ENCODE measurements at regions not wholly inside any gene's neighbourhood (a gene's known extent, or its start where the extent isn't known, plus 50 kb on each side); places are given as distances from the start of the nearest gene placed in this dataset.

DNA sequence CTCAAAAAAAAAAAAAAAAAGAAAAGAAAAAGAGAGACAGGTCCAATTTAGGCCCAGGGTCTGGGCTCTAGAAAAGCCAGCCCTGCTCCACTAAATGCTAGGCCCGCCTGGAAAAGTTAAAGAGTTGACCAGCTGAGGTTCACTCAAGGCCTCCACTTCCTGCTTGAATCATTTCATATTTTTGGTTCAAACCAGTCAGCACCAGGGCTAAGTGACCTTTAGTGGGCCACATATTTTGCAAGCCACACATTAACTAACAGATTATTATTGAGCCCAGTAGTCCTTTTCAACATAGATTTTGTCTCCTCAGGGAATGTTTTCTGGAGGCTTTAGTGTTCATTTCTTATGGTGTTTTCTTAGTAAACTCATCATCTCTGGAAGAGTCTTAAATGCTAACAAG is 156.6 kb downstream of the TLR4 start:
- DNase-seq (ENCODE audit: low read depth), result no peak

- DNase-seq (ENCODE audit: low read depth), result no peak
Observed at GRCh38 chr9:117864385-117865057, 160.3 kb downstream of the TLR4 start.

GRCh38 chr9:117868594-117868993 is 164.4 kb downstream of the TLR4 start:
- DNase-seq (ENCODE audit: low read depth), result no peak

DNA sequence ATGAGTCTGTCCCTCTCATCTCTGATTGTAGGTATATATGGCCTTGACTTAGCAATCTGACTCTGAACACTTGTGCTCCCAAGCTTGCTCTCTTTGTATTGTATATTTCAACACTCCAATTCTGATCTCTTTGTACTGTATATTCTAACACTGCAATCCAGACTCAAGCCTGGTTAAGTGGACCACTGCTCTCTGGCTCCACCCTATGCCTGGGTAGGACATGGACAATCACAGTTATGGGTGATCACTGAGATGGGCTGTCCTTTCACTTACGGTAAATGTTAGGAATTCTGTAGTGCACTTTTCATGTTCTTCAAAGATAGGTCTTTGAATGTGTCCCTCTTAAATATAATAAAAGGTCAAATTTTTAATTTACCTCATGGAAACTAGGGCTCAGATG is 165.1 kb downstream of the TLR4 start:
- no peak for DNase-seq (ENCODE audit: low read depth)

DNA sequence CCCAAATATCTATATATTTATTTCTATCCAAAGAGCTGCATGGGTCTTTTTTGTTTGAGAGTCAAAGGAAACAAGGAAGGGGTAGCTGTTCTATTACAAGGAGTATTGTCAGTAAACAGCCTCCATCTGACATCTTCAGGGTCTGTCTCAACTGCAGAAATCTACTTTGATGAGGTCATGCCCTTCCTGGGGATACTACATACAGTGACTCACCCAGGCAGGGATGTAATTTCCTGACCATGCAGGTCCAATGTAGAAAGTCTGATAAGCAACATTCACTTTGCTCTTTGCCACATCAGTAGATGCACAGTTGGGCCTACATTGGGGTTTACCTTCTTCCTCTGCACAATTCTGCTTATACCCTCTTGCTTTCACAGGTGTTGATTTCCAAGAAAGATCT is 165.5 kb downstream of the TLR4 start:
- no peak for DNase-seq (ENCODE audit: low read depth)

DNA sequence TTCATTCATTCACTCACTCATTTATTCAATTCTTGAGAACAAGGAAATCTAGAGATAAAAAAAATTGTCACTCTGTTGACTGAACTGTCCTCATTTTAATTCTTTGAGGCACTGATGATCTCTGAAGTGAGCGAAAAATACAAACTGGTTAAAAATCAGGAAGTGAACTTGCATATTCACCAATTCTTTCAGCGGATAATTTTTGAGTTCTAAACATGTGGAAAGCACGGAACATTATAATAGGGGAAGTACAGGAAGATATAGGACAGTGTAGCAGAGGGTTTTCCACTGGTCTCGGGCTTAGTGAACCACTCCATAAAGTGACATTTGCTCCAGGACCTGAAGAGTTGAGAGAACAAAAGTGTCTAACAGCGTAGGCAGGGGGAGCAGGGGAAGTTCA is 169.5 kb downstream of the TLR4 start:
- no peak for DNase-seq (ENCODE audit: low read depth)

GRCh38 chr9:117875886-117876285 is 171.7 kb downstream of the TLR4 start:
- DNase-seq (ENCODE audit: low read depth), result no peak

DNA sequence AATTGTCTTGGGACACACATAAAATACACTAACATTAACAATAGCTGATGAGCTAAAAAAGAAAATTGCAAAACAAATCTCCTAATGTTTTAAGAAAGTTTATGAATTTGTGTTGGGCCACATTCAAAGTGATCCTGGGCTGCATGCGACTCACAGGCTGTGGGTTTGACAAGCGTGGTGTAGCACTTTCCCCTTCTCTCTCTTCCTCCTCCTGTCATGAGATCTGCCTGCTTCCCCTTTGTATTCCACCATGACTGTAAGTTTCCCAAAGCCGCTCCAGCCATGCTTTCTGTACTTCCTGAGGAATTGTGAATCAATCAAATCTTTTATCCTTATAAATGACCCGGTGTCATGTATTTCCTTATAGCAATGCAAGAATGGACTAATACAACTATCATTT is 178.0 kb downstream of the TLR4 start:
- no peak for DNase-seq (ENCODE audit: low read depth)

DNA sequence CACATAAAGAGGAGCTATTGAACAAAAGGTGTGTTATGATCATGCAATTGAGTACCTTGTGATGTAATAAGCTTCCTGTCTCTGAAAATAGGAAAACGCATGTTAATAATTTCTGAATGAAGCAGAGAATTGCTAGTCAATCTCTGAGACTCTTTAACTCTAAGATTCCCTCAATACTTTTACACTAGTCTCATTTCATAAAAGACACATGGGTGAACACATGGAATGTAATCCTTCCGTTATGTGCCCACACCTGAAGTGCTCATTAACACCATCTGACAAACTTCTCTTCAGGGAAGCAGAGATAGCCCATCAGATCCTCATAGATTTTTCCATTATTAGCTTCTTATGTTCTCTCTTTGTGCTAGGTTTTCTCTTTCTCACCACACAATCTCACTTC is 182.4 kb downstream of the TLR4 start:
- no peak for DNase-seq (ENCODE audit: low read depth)

GRCh38 chr9:117887383-117887782 is 183.2 kb downstream of the TLR4 start:
- DNase-seq (ENCODE audit: low read depth), result no peak

- DNase-seq (ENCODE audit: low read depth), result no peak
Observed at GRCh38 chr9:117887941-117888340, 183.7 kb downstream of the TLR4 start.

DNA sequence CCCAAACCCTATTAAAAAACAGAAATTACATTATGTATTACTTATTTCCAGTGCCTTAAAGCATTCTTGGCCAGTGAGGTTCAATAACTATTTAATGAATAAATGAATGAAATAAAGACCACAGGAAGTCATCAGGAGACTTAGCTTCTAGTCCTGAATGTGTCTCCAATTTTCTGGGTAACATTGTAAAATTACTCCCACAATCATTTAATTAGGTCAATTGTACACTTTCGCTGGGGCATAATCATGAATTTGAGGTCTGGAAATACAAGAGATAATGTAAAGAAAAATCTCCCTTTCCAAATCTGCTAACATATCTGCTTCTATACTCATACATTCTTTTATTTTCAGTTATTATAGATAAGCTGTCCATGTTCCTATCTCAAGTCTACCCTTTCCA is 199.2 kb downstream of the TLR4 start:
- DNase-seq (ENCODE audit: low read depth), result no peak

GRCh38 chr9:117906763-117907162 is 202.6 kb downstream of the TLR4 start:
- no peak for DNase-seq (ENCODE audit: low read depth)

DNA sequence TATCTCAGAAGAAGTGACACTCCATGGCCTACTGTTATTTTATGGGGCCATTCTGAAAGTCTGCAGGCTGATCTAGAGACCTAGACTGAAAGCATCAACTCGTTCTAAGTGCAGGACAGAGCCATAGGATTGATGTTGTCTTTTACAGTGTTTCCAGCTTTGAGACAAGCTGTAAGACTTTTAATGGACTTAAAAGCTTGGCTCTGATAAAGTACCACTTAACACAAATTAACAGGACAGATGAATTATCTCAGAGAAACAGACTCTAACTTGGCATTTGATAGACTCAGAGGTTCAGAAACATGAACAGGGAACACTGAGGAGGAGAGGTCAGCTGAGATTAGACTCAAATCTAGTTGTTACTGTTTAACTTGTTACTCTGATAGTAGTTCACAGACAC is 203.2 kb downstream of the TLR4 start:
- no peak for DNase-seq (ENCODE audit: low read depth)

- DNase-seq (ENCODE audit: low read depth), result no peak
Observed at GRCh38 chr9:117916291-117916690, 212.1 kb downstream of the TLR4 start.

GRCh38 chr9:117917873-117918272 is 213.7 kb downstream of the TLR4 start:
- DNase-seq (ENCODE audit: low read depth), result no peak

DNA sequence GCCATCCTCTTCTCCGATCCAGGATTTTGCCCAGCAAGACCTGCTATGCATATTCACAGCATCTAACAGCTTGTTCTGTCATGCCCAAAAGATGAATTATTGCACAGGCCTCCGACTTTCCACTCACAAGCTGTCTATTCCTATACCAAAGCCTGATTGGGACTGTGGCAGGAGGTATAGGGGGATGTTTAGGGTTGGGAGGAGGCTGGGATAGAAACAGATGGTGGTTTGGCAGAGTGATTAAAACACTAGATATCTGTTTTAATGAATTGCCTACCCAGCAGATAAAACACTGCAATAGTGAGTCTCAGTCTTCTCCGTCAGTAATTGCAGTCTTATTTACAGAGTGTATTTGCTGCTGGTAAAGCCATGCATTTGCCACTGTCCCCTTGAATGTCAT is 215.3 kb downstream of the TLR4 start:
- no peak for DNase-seq (ENCODE audit: low read depth)

DNA sequence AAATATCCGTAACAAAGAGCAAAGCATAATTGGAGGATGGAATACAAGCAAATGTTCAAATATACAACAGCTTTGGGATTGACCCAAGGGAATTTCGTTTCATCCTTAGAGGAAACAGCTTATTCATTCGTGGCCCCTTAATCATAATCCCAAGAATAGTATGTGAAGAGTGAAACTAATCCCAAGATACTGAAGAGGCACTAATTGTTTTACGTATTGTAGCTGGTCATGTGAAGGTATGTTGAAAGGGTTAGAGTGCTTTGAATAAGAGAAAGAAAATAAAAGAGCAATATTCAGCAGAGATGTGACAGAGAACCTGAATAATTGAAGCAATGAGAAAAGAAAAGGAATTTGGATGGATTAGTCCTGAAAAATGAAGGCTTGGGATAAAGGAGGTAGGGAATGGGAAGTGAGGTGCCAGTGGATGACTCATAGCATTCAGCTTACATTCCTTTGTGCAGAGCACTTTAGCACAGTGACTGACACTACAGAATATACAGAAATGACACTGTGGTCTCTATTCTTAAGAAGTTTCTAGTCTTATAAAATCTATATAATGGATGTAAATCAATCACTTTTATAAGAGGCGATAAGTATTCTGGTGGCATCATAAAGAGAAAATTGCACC is 221.9 kb downstream of the TLR4 start:
- no peak for DNase-seq (ENCODE audit: low read depth)

DNA sequence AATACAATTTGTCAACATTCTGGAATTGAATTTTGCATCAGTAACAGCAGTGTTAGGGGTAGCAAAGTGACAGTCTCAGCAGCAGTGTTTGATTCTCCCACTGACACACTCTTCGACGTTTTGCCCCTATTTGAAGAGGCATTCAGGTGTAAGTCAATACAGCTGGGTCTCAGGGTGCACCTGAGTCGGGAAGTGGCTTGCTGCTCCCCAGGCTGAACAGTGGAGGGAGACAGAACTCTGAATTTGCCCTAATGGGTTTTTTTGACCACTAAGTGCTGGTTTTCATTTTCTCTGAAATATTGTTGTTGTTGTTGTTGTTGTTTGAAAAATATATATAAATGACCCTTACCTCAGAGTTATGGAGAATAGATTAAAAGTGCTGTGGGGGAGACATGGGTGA is 223.2 kb downstream of the TLR4 start:
- no peak for DNase-seq (ENCODE audit: low read depth)

DNA sequence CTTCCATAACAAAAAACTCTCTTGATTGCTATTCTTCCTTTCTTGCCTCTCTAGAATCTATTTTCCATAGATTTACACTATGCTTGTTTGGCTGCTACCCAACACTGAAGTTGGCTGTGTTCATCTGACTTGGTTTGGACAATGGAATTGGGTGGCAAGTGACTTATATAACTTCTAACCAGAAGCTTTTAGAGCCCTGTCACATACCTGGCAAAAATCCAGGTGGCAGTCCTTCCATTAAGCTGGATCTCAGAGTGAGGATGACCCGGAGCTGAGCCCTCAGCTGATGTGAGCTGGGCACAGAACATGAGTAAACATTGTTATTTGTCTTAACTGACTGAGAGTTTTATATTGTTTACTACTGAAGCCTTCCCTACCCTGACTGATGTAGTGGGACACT is 225.7 kb downstream of the TLR4 start:
- no peak for DNase-seq (ENCODE audit: low read depth)

DNA sequence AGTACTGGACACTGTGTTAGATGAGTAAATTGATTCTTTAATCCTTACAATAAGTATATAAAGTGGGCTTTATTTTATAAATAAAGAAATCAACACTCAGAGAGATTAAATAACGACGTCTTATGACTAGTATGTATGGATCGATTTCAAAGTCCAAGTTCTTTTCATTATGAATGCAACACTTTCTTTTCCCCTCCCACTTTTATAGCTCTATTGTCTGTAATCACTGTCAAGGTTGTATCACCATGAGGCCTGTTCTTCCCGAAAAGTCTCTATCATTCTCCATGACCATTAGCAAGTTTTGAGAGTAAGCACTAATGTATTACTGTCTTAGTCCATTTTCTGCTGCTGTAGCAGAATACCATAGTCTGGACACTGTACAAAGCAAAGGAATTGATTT is 228.4 kb downstream of the TLR4 start:
- no peak for DNase-seq (ENCODE audit: low read depth)

DNA sequence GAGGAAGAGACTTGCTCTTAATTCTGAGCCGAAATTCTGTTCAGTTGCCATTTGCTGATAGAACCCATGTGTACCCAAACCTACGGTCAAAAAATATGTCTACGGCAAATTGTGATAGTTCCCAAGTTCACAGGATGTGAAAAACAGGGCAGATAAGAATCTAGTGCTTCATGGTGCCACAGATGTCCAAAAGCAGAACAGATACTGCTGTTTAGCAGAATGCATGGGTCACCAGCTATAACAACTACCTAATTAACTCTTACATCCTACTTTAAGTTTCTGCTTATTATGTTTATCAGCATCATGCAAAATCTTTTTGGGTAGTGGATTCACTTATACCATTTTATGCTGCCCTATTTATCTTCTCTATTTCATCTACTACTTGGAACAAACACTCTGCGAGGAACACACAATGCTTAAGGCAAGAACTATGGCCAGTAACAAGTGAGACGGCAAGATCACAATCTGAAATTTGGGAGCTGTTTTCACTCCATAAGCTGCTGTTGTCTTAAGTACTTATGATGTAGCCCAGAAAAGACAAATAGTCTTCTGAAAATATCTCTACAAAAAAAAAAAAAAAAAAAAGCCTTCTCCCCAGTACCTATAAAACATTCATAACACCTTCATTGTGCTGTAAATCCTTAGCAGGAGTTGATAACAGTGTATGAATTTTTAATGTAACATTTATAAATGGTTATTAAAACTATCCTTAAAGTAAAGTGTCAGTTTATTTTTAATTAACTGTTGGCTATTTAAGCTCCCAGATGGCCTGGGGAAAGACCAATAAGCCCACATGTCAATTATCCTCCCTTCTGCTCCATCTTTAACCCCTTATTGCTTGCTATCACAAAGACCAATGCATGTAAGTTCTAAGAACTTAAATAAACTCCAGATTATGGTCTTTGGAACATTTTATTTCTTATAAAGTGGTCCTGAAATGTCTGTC is 232.3 kb downstream of the TLR4 start:
- DNase-seq (ENCODE audit: low read depth), result no peak

- no peak for DNase-seq (ENCODE audit: low read depth)
Observed at GRCh38 chr9:117938086-117938485, 233.9 kb downstream of the TLR4 start.

Measured in amniotic epithelial cell (primary cell).